H7 (cell line): ENCODE measurements at regions not wholly inside any gene's neighbourhood (a gene's known extent, or its start where the extent isn't known, plus 50 kb on each side); places are given as distances from the start of the nearest gene placed in this dataset.

Experiments
- DNase-seq: peaks from one replicate; pipeline ENCODE4 v3.0.0; 2012
- H3K27me3 ChIP-seq: 2 replicates; pipeline ENCODE4 v1.6.0; 2011; ENCODE audit warnings: mild to moderate bottlenecking, low read length; ENCODE audit not compliant: control insufficient read depth, insufficient read depth
- H3K36me3 ChIP-seq: replicated peaks from 2 replicates; pipeline ENCODE4 v1.5.1; 2011; ENCODE audit warnings: low read length; ENCODE audit not compliant: control insufficient read depth, insufficient read depth
- H3K4me3 ChIP-seq: 2 replicates; pipeline ENCODE4 v1.5.1; 2011; ENCODE audit warnings: low read depth, mild to moderate bottlenecking, control low read depth, low read length, moderate library complexity; ENCODE audit not compliant: insufficient read depth

DNA sequence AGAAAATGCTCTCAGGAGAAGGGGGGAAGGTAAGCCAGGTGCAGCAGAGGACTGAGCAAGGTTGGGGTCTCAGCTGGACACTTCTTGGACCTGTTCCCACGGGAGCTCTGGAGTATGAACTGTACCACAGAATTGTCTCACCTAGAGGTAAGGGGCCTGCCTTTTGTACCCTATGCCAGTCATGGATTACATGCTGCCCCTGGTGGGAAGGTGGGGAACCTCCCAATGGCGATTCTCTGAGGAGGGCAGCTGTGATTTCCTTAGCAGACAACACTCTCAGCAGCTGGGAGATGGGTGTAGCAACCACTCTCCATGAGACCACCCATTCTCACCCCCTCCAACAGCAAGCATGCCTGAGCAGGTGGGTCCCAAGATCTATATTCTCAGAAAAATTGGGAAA is 329.4 kb upstream of the CTNNB1 start:
- peak; percentile 35 for DNase-seq
- Histone ChIP-seq H3K4me3 (no peak overlapping the region), H3K36me3 (no peaks in the 10 kb centered on the region), H3K27me3 (no peaks in the 10 kb centered on the region)

DNA sequence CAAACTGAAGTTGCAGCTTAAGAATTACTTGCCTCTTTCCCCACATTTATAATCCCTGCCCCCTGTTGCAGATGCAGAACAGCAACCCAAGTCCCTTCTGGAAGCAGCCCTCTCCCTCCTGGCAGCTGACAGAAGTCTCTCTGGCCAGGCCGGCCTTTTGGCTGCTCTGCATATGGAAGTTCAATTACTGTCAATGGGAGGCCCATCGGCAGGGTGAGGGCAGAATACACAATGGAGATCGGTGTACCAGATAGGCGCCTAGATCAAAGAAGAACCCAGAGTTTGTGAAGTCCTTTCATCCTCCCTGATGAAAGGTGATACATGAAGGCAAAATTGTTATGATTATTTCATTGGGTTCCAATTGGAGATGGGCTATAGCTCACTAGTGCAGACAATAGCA is 327.9 kb upstream of the CTNNB1 start:
- DNase-seq = no peak
- H3K27me3 ChIP-seq = no peaks in the 10 kb centered on the region
- no peaks in the 10 kb centered on the region for H3K36me3 ChIP-seq
- H3K4me3 ChIP-seq = no peak overlapping the region

DNA sequence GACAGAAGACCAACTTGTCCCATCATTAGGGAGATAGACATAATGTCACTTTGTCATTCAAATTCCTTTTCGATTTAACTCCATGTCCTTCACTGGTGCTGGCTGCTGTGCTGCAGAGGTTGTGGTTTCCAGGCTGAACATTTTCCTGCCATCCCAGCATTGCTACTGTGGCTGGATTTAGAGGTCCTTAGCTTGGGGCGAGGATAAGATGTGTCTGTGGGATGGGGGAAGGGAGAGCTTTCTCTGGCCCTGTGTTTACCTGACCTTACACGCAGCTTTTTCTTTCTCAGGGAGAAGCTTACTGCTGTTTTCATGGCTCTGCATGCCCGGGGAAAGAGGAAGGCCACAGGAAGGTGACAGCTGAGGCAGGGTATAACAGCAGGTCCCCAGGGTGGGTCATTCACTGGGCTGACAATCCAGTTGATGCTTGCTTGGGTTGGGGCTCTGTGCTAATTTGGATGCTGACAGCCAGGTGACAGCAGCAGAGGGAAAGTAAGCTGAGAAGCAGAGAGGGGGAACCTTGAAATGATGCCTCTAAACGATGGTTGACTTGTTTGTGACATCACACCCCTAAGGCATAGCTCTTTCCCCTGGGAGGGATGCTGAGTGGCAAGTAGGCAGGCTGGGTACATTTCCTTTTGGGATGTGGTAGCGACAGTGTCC is 326.9 kb upstream of the CTNNB1 start:
- no peak for DNase-seq
- H3K36me3 ChIP-seq = no peaks in the 10 kb centered on the region
- H3K27me3 ChIP-seq = no peaks in the 10 kb centered on the region
- no peak overlapping the region for H3K4me3 ChIP-seq

DNA sequence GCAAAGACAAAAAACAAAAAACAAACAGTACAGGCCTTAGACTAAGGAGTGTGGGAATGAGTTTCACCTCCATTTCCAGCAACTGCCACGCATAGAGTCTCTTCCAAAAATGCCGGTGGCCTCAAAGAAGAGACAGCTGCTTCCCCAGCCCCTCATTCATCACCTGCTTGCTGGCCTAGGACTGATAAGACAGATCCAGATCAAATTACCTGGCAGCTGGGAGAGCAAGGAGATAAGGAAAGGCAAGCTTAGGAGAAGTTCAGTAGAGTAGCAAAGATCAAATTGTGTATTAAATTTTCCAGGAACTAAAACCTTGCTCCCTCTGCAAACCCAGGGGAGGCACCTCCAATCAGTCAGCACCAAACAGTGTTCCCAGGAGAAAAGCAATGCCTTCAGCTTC is 325.8 kb upstream of the CTNNB1 start:
- Histone ChIP-seq H3K4me3 (no peak overlapping the region), H3K36me3 (no peaks in the 10 kb centered on the region), H3K27me3 (no peaks in the 10 kb centered on the region)
- DNase-seq = no peak

- no peak for DNase-seq
- H3K27me3 ChIP-seq = no peaks in the 10 kb centered on the region
- no peaks in the 10 kb centered on the region for H3K36me3 ChIP-seq
- no peak overlapping the region for H3K4me3 ChIP-seq
Measured at GRCh38 chr3:40873934-40874699, 325.2 kb upstream of the CTNNB1 start.

DNA sequence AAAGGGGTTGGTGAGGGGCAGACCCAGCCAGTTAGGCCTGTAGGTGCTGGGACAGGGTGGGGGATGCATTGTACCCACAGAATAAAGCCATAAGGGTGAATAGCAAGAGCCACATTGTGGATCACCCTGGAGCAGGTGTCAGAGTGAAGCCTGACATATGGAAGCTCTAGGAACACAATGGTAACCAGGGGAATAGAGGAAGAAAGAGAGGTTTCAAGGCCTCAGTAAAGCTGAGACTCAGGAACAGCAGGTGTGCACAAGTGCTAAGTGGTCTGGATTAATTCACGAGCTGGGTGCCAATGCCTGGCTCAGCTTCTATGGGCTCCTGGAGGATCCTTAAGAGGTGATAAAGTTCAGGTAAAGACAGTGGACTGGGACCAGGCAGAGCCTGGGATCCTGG is 323.7 kb upstream of the CTNNB1 start:
- H3K27me3 ChIP-seq = no peaks in the 10 kb centered on the region
- no peak for DNase-seq
- H3K36me3 ChIP-seq = no peaks in the 10 kb centered on the region
- H3K4me3 ChIP-seq = no peak overlapping the region

- no peaks in the 10 kb centered on the region for H3K27me3 ChIP-seq
- no peaks in the 10 kb centered on the region for H3K36me3 ChIP-seq
- no peak for DNase-seq
- no peak overlapping the region for H3K4me3 ChIP-seq
Measured at GRCh38 chr3:40876009-40876408, 323.3 kb upstream of the CTNNB1 start.

DNA sequence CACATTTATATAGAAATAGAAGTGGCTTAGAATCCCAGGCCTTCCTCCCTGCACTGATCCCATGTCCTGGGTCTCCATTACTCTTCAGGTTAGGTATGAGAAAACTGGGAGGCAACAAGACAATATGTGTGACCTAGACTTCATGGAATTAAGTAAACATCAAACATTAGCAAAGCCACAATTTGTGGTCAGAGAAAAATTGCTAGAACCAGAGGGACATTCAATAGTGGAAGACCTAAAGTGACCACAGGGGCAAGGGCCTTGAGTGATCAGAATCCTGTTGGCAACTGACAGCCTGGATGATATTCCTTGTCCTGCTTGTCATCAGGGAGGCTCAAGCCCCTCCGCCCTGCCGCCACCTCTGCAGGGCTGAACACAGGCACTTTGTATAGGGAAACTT is 322.8 kb upstream of the CTNNB1 start:
- no peaks in the 10 kb centered on the region for H3K27me3 ChIP-seq
- DNase-seq = no peak
- no peaks in the 10 kb centered on the region for H3K36me3 ChIP-seq
- H3K4me3 ChIP-seq = no peak overlapping the region

- H3K4me3 ChIP-seq = no peak overlapping the region
- DNase-seq = no peak
- H3K27me3 ChIP-seq = no peaks in the 10 kb centered on the region
- no peaks in the 10 kb centered on the region for H3K36me3 ChIP-seq
Measured at GRCh38 chr3:40877631-40878463, 321.5 kb upstream of the CTNNB1 start.

- Histone ChIP-seq H3K4me3 (no peak overlapping the region), H3K36me3 (no peaks in the 10 kb centered on the region), H3K27me3 (no peaks in the 10 kb centered on the region)
- no peak for DNase-seq
Measured at GRCh38 chr3:40878464-40878905, 320.8 kb upstream of the CTNNB1 start.

DNA sequence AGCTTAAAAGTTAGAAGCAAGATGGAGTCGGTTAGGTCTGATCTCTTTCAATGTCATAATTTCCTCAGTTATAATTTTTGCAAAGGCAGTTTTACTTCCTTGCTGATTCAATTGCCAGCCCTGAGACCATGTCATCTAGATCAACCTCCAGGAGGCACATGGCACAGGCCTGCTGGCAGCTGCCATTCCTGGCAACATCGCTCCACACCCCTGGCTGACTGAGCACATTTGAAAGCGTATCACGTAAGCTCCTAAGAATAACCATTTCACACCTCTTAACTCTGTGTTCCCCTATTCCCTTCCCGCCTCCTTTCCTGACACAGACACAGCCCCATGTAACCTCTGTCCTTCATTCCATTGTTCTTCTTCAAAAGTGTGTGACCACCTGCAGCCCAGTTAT is 313.9 kb upstream of the CTNNB1 start:
- Histone ChIP-seq H3K36me3 (no peaks in the 10 kb centered on the region), H3K4me3 (no peak overlapping the region)

GRCh38 chr3:40886660-40887425 is 312.5 kb upstream of the CTNNB1 start:
- H3K36me3 ChIP-seq = no peaks in the 10 kb centered on the region
- H3K4me3 ChIP-seq = no peak overlapping the region
- DNase-seq = no peak
- no peaks in the 10 kb centered on the region for H3K27me3 ChIP-seq

More for the DNA sequence above, 313.9 kb upstream of the CTNNB1 start:
- no peaks in the 10 kb centered on the region for H3K27me3 ChIP-seq
- no peak for DNase-seq

DNA sequence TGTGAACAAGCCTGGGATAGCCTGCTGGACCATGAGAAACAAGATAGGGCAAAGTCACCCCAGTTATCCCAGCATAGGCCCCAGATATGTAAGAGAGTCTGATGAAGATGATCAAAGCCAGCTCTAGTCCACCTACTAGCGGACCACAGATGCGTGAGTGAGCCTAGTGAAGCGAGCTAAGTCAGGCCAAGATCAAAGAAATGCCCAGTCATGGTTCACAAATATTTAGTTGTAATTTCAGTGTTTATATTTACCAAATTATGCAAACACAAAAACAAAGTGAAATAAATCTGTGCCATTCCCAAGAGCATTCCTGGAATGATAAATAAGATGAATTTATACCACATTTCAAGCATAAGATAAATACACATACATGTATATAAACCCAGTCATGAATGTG is 308.1 kb upstream of the CTNNB1 start:
- no peaks in the 10 kb centered on the region for H3K27me3 ChIP-seq
- no peaks in the 10 kb centered on the region for H3K36me3 ChIP-seq
- DNase-seq = no peak
- H3K4me3 ChIP-seq = no peak overlapping the region

- no peaks in the 10 kb centered on the region for H3K36me3 ChIP-seq
- H3K27me3 ChIP-seq = no peaks in the 10 kb centered on the region
- no peak overlapping the region for H3K4me3 ChIP-seq
- DNase-seq = no peak
Measured at GRCh38 chr3:40895109-40895508, 304.2 kb upstream of the CTNNB1 start.
